Adipocyte (in vitro differentiated cells): ENCODE measurements at regions not wholly inside any gene's neighbourhood (a gene's known extent, or its start where the extent isn't known, plus 50 kb on each side); places are given as distances from the start of the nearest gene placed in this dataset.
"Not testable (repeated sequence)": the region's sequence is repeated elsewhere in the genome, so short reads cannot be mapped to it uniquely, and the experiment has no call there.

Experiments
- DNase-seq: peaks from one replicate; pipeline ENCODE4 v3.0.0-alpha.2; 2015; ENCODE audit warnings: low read depth
- H3K27me3 ChIP-seq: replicated peaks from 2 replicates; pipeline ENCODE4 v1.7.0; 2013; ENCODE audit warnings: mild to moderate bottlenecking, low read length, moderate library complexity; ENCODE audit not compliant: control insufficient read depth, insufficient read depth
- H3K36me3 ChIP-seq: 2 replicates; pipeline ENCODE4 v1.7.0; 2013; ENCODE audit warnings: low read length, mild to moderate bottlenecking, moderate library complexity; ENCODE audit not compliant: control insufficient read depth, insufficient read depth, severe bottlenecking
- H3K4me1 ChIP-seq: 2 replicates; pipeline ENCODE4 v1.7.0; 2013; ENCODE audit warnings: mild to moderate bottlenecking, low read length, moderate library complexity; ENCODE audit not compliant: control insufficient read depth, insufficient read depth
- H3K4me3 ChIP-seq: 2 replicates; pipeline ENCODE4 v1.7.0; 2013; ENCODE audit warnings: mild to moderate bottlenecking, low read length, moderate library complexity
- H3K9ac ChIP-seq: 2 replicates; pipeline ENCODE4 v1.7.0; 2013; ENCODE audit warnings: mild to moderate bottlenecking, low read length, moderate library complexity
- H3K9me3 ChIP-seq: 2 replicates; pipeline ENCODE4 v1.7.0; 2013; ENCODE audit warnings: mild to moderate bottlenecking, low read length, moderate library complexity; ENCODE audit not compliant: control insufficient read depth

GRCh38 chr9:39811615-39812014 is 456.1 kb downstream of the SPATA31A1 start:
- H3K4me3 ChIP-seq, H3K9me3 ChIP-seq, H3K36me3 ChIP-seq, H3K9ac ChIP-seq, H3K27me3 ChIP-seq, DNase-seq, H3K4me1 ChIP-seq: not testable (repeated sequence)

GRCh38 chr9:39828457-39828856 is 473.0 kb downstream of the SPATA31A1 start:
- DNase-seq = peak; percentile 24
- H3K4me3 ChIP-seq, H3K36me3 ChIP-seq, H3K4me1 ChIP-seq, H3K9ac ChIP-seq, H3K9me3 ChIP-seq, H3K27me3 ChIP-seq: not testable (repeated sequence)
